Transverse colon (tissue), 4 donors: ENCODE measurements at regions not wholly inside any gene's neighbourhood (a gene's known extent, or its start where the extent isn't known, plus 50 kb on each side); places are given as distances from the start of the nearest gene placed in this dataset.

ENCODE experiments used
- CTCF ChIP-seq, 5 experiments: fragments of 200-600 bp in 3 of 5; fragments of 450-650 bp in 2 of 5; sonication (generic) in 3 of 5; IDR thresholded peaks; 1 replicate in 2 of 5; 2 replicates in 3 of 5; pipeline ENCODE4 v1.5.1; 2016 to 2017; ENCODE audit warnings: antibody characterized with exemption in 5 of 5, inconsistent platforms in 3 of 5, mild to moderate bottlenecking in 2 of 5, moderate library complexity in 1 of 5
- POLR2A ChIP-seq: fragments of 450-650 bp; IDR thresholded peaks from one replicate; pipeline ENCODE4 v1.6.1; 2016; ENCODE audit warnings: antibody characterized with exemption, mild to moderate bottlenecking, moderate library complexity
- POLR2AphosphoS5 ChIP-seq, 3 donors: sonication (generic); formaldehyde crosslinking; IDR thresholded peaks; one replicate each; pipeline ENCODE4 v1.6.1; 2016; ENCODE audit warnings: antibody characterized with exemption in 3 of 3

DNA sequence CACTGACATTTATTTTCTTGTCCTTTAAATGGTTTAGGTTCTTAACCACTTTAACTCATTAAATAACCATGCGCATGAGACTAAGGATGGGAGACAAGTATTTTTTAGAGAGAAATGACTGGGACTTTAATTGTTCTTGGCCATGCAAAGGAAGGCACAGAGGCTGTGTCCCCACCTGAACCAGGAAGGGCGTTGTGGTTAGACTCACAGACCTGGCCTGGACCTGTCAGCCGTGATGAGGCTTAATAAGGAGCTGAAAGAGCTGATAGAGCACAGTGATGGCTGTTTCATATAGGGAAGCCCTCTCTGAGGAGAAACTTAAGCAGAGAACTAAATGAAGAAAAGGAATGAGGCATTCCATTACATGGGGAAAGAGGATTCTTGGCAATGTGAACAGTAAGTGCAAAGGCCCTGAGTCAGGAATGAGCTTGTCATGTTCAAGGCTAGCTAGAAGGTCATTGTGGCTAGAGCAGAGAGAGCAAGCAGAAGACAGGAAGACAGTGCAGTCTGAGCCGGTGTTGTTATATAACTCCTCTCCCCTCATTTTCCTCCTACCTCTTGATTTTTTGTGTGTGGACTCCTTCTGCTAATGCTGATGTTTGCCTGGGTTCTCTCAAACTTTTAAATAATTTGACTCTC is 74.4 kb upstream of the ANO4 start:
- TF ChIP-seq POLR2A: no peak
- no peak for TF ChIP-seq CTCF (IDR thresholded peaks at IDR 0.05)
- TF ChIP-seq POLR2AphosphoS5 (IDR thresholded peaks at IDR 0.05): no peak
